ENCODE measurements at regions not wholly inside any gene's neighbourhood (a gene's known extent, or its start where the extent isn't known, plus 50 kb on each side); places are given as distances from the start of the nearest gene placed in this dataset.

DNA sequence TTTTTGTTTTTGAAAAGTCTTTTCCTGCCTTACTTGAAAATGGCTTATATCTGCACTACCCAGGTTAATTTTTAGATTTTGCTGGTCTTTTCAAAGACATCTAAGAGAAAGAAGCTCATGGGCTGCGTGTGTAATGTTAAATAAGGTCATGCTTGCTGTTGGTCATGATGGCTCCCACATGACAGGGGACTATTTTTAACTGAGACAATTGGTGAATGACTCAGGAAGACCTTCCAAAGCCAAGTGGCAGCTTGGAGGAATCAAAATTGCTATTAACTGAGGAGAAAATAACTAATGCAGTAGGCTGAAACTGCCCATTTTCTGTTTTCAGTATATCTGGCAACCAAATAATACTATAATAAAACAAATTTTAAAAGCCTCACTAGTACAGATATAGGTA, 117.1 kb upstream of the SPAG17 start:
- Histone ChIP-seq H3K27me3 (ENCODE audit: low read length) (no peaks in the 10 kb centered on the region), H3K9me2 (replicated peaks; ENCODE audit: insufficient read depth, low read length) (no peaks in the 10 kb centered on the region), H3K9me3 (ENCODE audit: low read length) (no peaks in the 10 kb centered on the region), H3K27ac (ENCODE audit: low read length) (no peak overlapping the region), H2AFZ (ENCODE audit: low read length) (no peak overlapping the region), H3K4me1 (ENCODE audit: low read length) (no peaks in the 10 kb centered on the region), H3K79me2 (ENCODE audit: low read length) (no peaks in the 10 kb centered on the region), H4K20me1 (ENCODE audit: insufficient read depth, low read depth, low read length) (no peaks in the 10 kb centered on the region), H3K4me3 (ENCODE audit: low read length) (no peak overlapping the region), H3K36me3 (ENCODE audit: insufficient read depth, low read length) (no peaks in the 10 kb centered on the region), H3K4me2 (ENCODE audit: low read depth, low read length, poor library complexity, severe bottlenecking) (no peak overlapping the region), H3K9ac (ENCODE audit: low read length) (no peak overlapping the region)
- no peak for DNase-seq

DNA sequence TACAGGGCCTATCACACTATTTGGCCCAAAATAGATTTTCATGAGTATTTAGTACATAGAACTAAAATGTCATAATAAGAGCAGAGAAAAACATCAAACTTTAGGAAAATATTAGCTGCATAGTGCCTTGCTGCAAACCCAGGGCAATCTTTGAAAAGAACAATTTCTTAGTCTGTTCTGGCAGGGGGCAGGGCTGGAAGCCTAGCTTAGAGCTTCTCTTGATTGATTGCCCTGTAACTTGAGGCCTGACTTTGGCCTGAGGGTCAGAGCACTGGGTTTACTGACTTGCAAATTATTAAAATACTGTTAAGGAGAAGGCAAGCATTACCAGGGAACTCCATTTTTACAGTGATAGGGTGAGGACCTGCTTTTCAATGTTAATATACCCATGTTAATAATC, 115.8 kb upstream of the SPAG17 start:
- Histone ChIP-seq H2AFZ (ENCODE audit: low read length) (no peak overlapping the region), H3K4me1 (ENCODE audit: low read length) (no peaks in the 10 kb centered on the region), H3K9me2 (replicated peaks; ENCODE audit: insufficient read depth, low read length) (no peaks in the 10 kb centered on the region), H3K4me3 (ENCODE audit: low read length) (no peak overlapping the region), H3K4me2 (ENCODE audit: low read depth, low read length, poor library complexity, severe bottlenecking) (no peak overlapping the region), H3K9ac (ENCODE audit: low read length) (no peak overlapping the region), H3K27me3 (ENCODE audit: low read length) (no peaks in the 10 kb centered on the region), H3K9me3 (ENCODE audit: low read length) (no peaks in the 10 kb centered on the region), H3K27ac (ENCODE audit: low read length) (no peak overlapping the region), H3K36me3 (ENCODE audit: insufficient read depth, low read length) (no peaks in the 10 kb centered on the region), H3K79me2 (ENCODE audit: low read length) (no peaks in the 10 kb centered on the region), H4K20me1 (ENCODE audit: insufficient read depth, low read depth, low read length) (no peaks in the 10 kb centered on the region)
- DNase-seq: no peak

DNA sequence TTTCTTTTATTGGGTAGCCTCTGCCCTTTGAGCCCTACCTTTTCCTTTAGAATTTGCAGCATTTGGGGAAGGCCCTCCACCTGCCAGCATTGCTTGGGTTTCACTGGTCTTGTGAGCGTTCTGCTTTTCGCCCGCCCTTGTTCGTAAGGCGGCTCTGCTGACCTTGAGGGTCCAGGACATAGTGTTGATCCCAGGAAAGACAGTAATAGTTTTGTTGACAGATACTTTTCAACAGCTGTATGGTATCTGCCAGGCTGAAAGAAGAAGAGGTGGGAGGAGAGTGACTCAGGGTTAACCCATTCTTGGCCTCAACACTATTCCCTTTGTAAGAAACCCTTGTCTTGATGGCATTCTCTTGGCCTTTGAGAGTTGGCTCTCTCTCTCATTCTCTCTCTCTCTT, 113.4 kb upstream of the SPAG17 start:
- DNase-seq: no peak
- no peak overlapping the region for H3K4me3 ChIP-seq (ENCODE audit: low read length)
- no peaks in the 10 kb centered on the region for H3K36me3 ChIP-seq (ENCODE audit: insufficient read depth, low read length)
- H3K27me3 ChIP-seq (ENCODE audit: low read length): no peaks in the 10 kb centered on the region
- no peak overlapping the region for H3K4me2 ChIP-seq (ENCODE audit: low read depth, low read length, poor library complexity, severe bottlenecking)
- no peaks in the 10 kb centered on the region for H3K79me2 ChIP-seq (ENCODE audit: low read length)
- H3K9me2 ChIP-seq (replicated peaks; ENCODE audit: insufficient read depth, low read length): no peaks in the 10 kb centered on the region
- H2AFZ ChIP-seq (ENCODE audit: low read length): no peak overlapping the region
- H3K9ac ChIP-seq (ENCODE audit: low read length): no peak overlapping the region
- H3K27ac ChIP-seq (ENCODE audit: low read length): no peak overlapping the region
- H3K4me1 ChIP-seq (ENCODE audit: low read length): no peaks in the 10 kb centered on the region
- H4K20me1 ChIP-seq (ENCODE audit: insufficient read depth, low read depth, low read length): no peaks in the 10 kb centered on the region
- no peaks in the 10 kb centered on the region for H3K9me3 ChIP-seq (ENCODE audit: low read length)

DNA sequence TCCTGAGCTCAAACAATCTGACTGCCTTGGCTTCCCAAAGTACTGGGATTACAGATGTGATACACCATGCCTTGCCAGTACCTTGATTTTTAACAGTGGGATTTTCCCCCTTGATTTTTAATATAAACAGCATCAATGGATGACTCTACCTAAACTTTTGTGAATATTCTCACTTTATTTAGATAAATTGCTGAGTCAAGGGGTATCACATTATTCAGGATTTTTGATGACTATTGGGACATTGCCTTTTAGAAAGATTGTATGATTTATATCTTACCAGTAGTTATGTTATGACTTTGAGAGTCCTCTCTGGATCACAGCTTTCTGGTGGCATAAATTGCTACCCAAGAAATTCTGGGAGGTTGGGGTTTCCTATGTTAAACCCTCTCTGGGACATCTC, 112.5 kb upstream of the SPAG17 start:
- Histone ChIP-seq H3K27me3 (ENCODE audit: low read length) (no peaks in the 10 kb centered on the region), H2AFZ (ENCODE audit: low read length) (no peak overlapping the region), H3K9ac (ENCODE audit: low read length) (no peak overlapping the region), H3K27ac (ENCODE audit: low read length) (no peak overlapping the region), H3K9me2 (replicated peaks; ENCODE audit: insufficient read depth, low read length) (no peaks in the 10 kb centered on the region), H3K4me1 (ENCODE audit: low read length) (no peaks in the 10 kb centered on the region), H3K79me2 (ENCODE audit: low read length) (no peaks in the 10 kb centered on the region), H4K20me1 (ENCODE audit: insufficient read depth, low read depth, low read length) (no peaks in the 10 kb centered on the region), H3K4me2 (ENCODE audit: low read depth, low read length, poor library complexity, severe bottlenecking) (no peak overlapping the region), H3K9me3 (ENCODE audit: low read length) (no peaks in the 10 kb centered on the region), H3K4me3 (ENCODE audit: low read length) (no peak overlapping the region), H3K36me3 (ENCODE audit: insufficient read depth, low read length) (no peaks in the 10 kb centered on the region)
- no peak for DNase-seq

DNA sequence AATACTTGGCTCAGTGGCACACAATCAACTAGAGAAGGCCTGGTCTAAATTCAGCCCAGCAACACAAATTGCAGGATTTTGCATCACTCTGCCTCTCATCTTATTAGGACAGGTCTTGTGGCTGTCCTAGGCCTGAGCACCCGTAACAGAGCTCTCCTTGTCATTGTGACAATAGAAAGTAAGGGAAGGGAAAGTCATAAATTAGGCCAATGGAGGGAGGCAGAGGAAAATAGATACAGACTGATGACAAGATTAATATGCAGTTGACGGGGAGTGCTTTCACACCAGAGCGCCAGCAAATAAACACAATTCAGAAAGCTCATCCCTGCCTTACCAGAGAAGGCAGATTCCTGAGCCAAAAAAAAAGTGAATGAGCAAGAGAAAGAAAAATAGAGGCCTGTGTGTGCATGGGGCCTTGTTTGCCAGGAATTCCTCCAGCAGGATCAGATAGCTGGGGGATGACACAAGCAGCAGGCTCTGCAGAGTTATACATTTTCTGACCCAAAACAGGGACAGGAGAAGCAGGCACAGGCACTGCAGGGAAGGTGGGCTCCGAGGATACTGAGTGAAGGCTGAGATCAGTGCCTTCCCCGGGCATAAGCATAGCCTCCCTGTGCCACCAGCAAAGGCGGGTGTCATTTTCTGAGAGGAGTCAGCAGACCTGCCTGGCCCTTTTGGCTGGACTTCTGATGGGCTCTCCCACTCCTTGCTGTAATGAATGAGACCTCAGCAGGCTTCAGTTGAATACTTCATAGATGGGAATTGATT, 110.0 kb upstream of the SPAG17 start:
- DNase-seq: no peak
- no peak overlapping the region for H2AFZ ChIP-seq (ENCODE audit: low read length)

DNA sequence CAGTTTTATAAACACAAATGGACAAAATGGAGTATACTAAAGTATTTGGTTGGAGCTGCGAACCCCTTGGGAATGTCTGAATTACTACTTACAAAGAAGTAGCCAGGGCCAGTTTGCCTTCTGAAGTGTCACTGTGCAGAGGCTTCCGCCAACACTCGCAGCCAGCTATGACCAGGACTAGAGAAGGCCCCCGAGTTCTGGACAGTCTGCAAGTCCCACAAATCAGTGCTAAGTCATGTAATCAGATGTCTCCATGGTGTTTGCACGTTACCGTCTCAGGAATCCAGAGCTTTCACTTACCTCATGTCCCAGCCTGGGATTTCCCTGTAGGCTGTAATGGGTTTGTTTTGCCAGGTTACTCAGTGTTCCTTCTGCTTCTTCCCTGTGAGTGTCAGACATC, 106.6 kb upstream of the SPAG17 start:
- no peaks in the 10 kb centered on the region for H3K4me1 ChIP-seq (ENCODE audit: low read length)
- H2AFZ ChIP-seq (ENCODE audit: low read length): no peak overlapping the region
- H3K9me2 ChIP-seq (replicated peaks; ENCODE audit: insufficient read depth, low read length): no peaks in the 10 kb centered on the region
- DNase-seq: no peak
- H3K9ac ChIP-seq (ENCODE audit: low read length): no peak overlapping the region
- no peaks in the 10 kb centered on the region for H3K27me3 ChIP-seq (ENCODE audit: low read length)
- H3K27ac ChIP-seq (ENCODE audit: low read length): no peak overlapping the region
- no peaks in the 10 kb centered on the region for H3K36me3 ChIP-seq (ENCODE audit: insufficient read depth, low read length)
- no peak overlapping the region for H3K4me2 ChIP-seq (ENCODE audit: low read depth, low read length, poor library complexity, severe bottlenecking)
- H4K20me1 ChIP-seq (ENCODE audit: insufficient read depth, low read depth, low read length): no peaks in the 10 kb centered on the region
- H3K4me3 ChIP-seq (ENCODE audit: low read length): no peak overlapping the region
- no peaks in the 10 kb centered on the region for H3K79me2 ChIP-seq (ENCODE audit: low read length)
- no peaks in the 10 kb centered on the region for H3K9me3 ChIP-seq (ENCODE audit: low read length)

More for the DNA sequence above, 110.0 kb upstream of the SPAG17 start:
- Histone ChIP-seq H3K79me2 (ENCODE audit: low read length) (no peaks in the 10 kb centered on the region), H3K9me2 (replicated peaks; ENCODE audit: insufficient read depth, low read length) (no peaks in the 10 kb centered on the region), H3K36me3 (ENCODE audit: insufficient read depth, low read length) (no peaks in the 10 kb centered on the region), H3K4me2 (ENCODE audit: low read depth, low read length, poor library complexity, severe bottlenecking) (no peak overlapping the region), H3K27ac (ENCODE audit: low read length) (no peak overlapping the region), H3K9me3 (ENCODE audit: low read length) (no peaks in the 10 kb centered on the region), H4K20me1 (ENCODE audit: insufficient read depth, low read depth, low read length) (no peaks in the 10 kb centered on the region), H3K4me1 (ENCODE audit: low read length) (no peaks in the 10 kb centered on the region), H3K27me3 (ENCODE audit: low read length) (no peaks in the 10 kb centered on the region), H3K4me3 (ENCODE audit: low read length) (no peak overlapping the region), H3K9ac (ENCODE audit: low read length) (no peak overlapping the region)

DNA sequence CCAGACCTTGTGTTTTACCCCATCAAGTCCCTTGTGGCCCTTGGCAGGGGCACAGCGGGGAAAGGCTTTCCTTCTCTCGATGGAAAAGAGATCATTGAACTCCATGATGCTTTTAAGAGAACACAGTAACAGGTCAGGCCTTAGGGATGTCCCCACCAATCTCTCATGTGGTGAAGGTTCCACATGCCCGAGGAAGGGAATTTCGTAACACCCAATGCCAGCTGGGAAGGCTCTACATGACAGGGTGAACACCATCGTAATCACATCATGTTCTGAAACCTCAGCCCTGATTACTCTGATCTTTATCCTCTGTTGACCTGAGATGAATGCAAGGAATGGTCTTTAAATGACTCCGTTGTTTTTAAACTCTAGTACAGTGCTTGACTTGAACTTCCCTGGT, 105.5 kb upstream of the SPAG17 start:
- Histone ChIP-seq H3K4me2 (ENCODE audit: low read depth, low read length, poor library complexity, severe bottlenecking) (no peak overlapping the region), H2AFZ (ENCODE audit: low read length) (no peak overlapping the region), H4K20me1 (ENCODE audit: insufficient read depth, low read depth, low read length) (no peaks in the 10 kb centered on the region), H3K9me3 (ENCODE audit: low read length) (no peaks in the 10 kb centered on the region), H3K27me3 (ENCODE audit: low read length) (no peaks in the 10 kb centered on the region), H3K36me3 (ENCODE audit: insufficient read depth, low read length) (no peaks in the 10 kb centered on the region), H3K27ac (ENCODE audit: low read length) (no peak overlapping the region), H3K9ac (ENCODE audit: low read length) (no peak overlapping the region), H3K9me2 (replicated peaks; ENCODE audit: insufficient read depth, low read length) (no peaks in the 10 kb centered on the region), H3K79me2 (ENCODE audit: low read length) (no peaks in the 10 kb centered on the region), H3K4me1 (ENCODE audit: low read length) (no peaks in the 10 kb centered on the region), H3K4me3 (ENCODE audit: low read length) (no peak overlapping the region)
- DNase-seq: no peak

DNA sequence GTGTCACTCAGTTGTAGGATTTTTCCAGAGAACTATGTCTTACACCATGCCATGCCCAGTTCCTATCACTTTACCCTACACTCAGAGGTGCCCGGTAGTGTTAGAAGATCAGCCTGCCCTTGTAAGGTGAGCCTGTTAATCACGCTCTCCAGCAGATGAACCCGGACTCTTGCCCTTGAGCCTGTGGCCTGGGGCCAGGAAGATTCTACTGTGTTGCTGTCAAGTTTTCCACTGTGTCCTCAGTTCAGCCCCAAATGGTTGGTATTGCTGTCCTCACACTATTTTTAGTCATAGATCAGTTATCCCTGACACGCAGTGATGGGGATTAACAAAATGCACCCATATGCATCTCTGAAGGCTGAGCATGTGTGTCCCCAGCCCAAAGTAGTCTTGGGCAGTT, 105.0 kb upstream of the SPAG17 start:
- no peak overlapping the region for H2AFZ ChIP-seq (ENCODE audit: low read length)
- no peaks in the 10 kb centered on the region for H3K79me2 ChIP-seq (ENCODE audit: low read length)
- no peaks in the 10 kb centered on the region for H3K27me3 ChIP-seq (ENCODE audit: low read length)

More for the DNA sequence above, 105.0 kb upstream of the SPAG17 start:
- Histone ChIP-seq H3K36me3 (ENCODE audit: insufficient read depth, low read length) (no peaks in the 10 kb centered on the region), H3K27ac (ENCODE audit: low read length) (no peak overlapping the region), H3K4me2 (ENCODE audit: low read depth, low read length, poor library complexity, severe bottlenecking) (no peak overlapping the region), H3K9me2 (replicated peaks; ENCODE audit: insufficient read depth, low read length) (no peaks in the 10 kb centered on the region), H3K4me1 (ENCODE audit: low read length) (no peaks in the 10 kb centered on the region), H3K9me3 (ENCODE audit: low read length) (no peaks in the 10 kb centered on the region), H3K9ac (ENCODE audit: low read length) (no peak overlapping the region), H3K4me3 (ENCODE audit: low read length) (no peak overlapping the region), H4K20me1 (ENCODE audit: insufficient read depth, low read depth, low read length) (no peaks in the 10 kb centered on the region)
- no peak for DNase-seq

All from Karpas-422 (cell line).